Lung (tissue), 11 donors: ENCODE measurements at regions not wholly inside any gene's neighbourhood (a gene's known extent, or its start where the extent isn't known, plus 50 kb on each side); places are given as distances from the start of the nearest gene placed in this dataset.

ENCODE experiments used
- ATAC-seq: fragments of 200-7000 bp; cut with Tn5 transposase; one replicate; pipeline ENCODE4 v1.9.1; 2020; ENCODE audit warnings: moderate number of reproducible peaks; ENCODE audit not compliant: insufficient read depth, low FRiP score
- DNase-seq, 3 donors: peaks; one replicate each; pipeline ENCODE4 v3.0.0-alpha.2; 2013 to 2017
- H3K27ac ChIP-seq, 2 donors: one replicate each; pipeline ENCODE4 v1.5.1; 2013; ENCODE audit warnings: mild to moderate bottlenecking in 2 of 2, moderate library complexity in 2 of 2, control low read depth in 1 of 2, inconsistent platforms in 1 of 2, low read depth in 1 of 2, low read length in 1 of 2
- H3K27me3 ChIP-seq, 3 donors: one replicate each; pipeline ENCODE4 v1.5.1; 2013; ENCODE audit warnings: low read length in 2 of 3; ENCODE audit not compliant: control insufficient read depth in 3 of 3, insufficient read depth in 3 of 3
- H3K36me3 ChIP-seq, 4 donors: one replicate each; pipeline ENCODE4 v1.5.1; 2013; ENCODE audit warnings: low read length in 4 of 4, mild to moderate bottlenecking in 1 of 4, moderate library complexity in 1 of 4; ENCODE audit not compliant: control insufficient read depth in 4 of 4, insufficient read depth in 4 of 4
- H3K4me1 ChIP-seq, 5 donors: one replicate each; pipeline ENCODE4 v1.5.1; 2013; ENCODE audit warnings: low read length in 5 of 5, mild to moderate bottlenecking in 2 of 5, moderate library complexity in 1 of 5; ENCODE audit not compliant: control insufficient read depth in 5 of 5, insufficient read depth in 5 of 5
- H3K4me3 ChIP-seq: one replicate; pipeline ENCODE4 v1.5.1; 2013; ENCODE audit warnings: mild to moderate bottlenecking, control low read depth, moderate library complexity
- H3K9ac ChIP-seq, 2 donors: one replicate each; pipeline ENCODE4 v1.5.1; 2013; ENCODE audit warnings: low read length in 2 of 2, control low read depth in 1 of 2; ENCODE audit not compliant: insufficient read depth in 1 of 2
- H3K9me3 ChIP-seq, 4 donors: one replicate each; pipeline ENCODE4 v1.5.1; 2013; ENCODE audit warnings: low read length in 3 of 4, mild to moderate bottlenecking in 1 of 4, moderate library complexity in 1 of 4; ENCODE audit not compliant: control insufficient read depth in 4 of 4, insufficient read depth in 3 of 4
- CTCF ChIP-seq: IDR thresholded peaks from 2 replicates; pipeline ENCODE4 v1.5.1; 2012; ENCODE audit warnings: mild to moderate bottlenecking; ENCODE audit errors: control extremely low read depth, extremely low read depth
- WGBS, 2 donors: extraction: QIAGEN DNeasy Blood & Tissue Kit; methylation state at CpG; one replicate each; pipeline ENCODE4 v1.1.7; 2013; 5-methylcytosine and 5-hydroxymethylcytosine counted together
- donor health status: control.
- donor health status: control.
- donor health status: Bipolar disorder and iron deficiency.
- donor health status: healthy.
- donor health status: DM: yes; HTN: yes; CAD: no.

GRCh38 chr1:170470121-170470520, 61.8 kb upstream of the GORAB start:
- ATAC-seq (no peak), DNase-seq (no peak)
- H3K9ac ChIP-seq: no peak overlapping the region
- H3K4me3 ChIP-seq: no peak overlapping the region
- H3K9me3 ChIP-seq: no peaks in the 10 kb centered on the region
- TF ChIP-seq CTCF: no peak
- no peaks in the 10 kb centered on the region for H3K36me3 ChIP-seq
- H3K27me3 ChIP-seq: no peaks in the 10 kb centered on the region
- WGBS, 2 donors: 53 to 74% methylated on average over 1 of the region's 1 CpG
- no peak overlapping the region for H3K27ac ChIP-seq
- no peaks in the 10 kb centered on the region for H3K4me1 ChIP-seq

GRCh38 chr1:170471398-170472053, 60.4 kb upstream of the GORAB start:
- 45 to 89% methylated on average over 1 of the region's 1 CpG for WGBS, 2 donors
- no peak overlapping the region for H3K27ac ChIP-seq
- H3K9me3 ChIP-seq: no peaks in the 10 kb centered on the region
- no peak for DNase-seq
- H3K4me3 ChIP-seq: no peak overlapping the region
- no peak overlapping the region for H3K9ac ChIP-seq
- H3K27me3 ChIP-seq: no peaks in the 10 kb centered on the region
- no peak for TF ChIP-seq CTCF
- no peak for ATAC-seq
- no peaks in the 10 kb centered on the region for H3K36me3 ChIP-seq
- H3K4me1 ChIP-seq: no peaks in the 10 kb centered on the region

- no peak for TF ChIP-seq CTCF
- Histone ChIP-seq H3K4me1 (peaks cover 0 to 3% (median 0%) of the 10 kb centered on the region in 5 donors), H3K9ac (no peak overlapping the region), H3K36me3 (no peaks in the 10 kb centered on the region), H3K27me3 (no peaks in the 10 kb centered on the region), H3K9me3 (no peaks in the 10 kb centered on the region), H3K27ac (no peak overlapping the region), H3K4me3 (no peak overlapping the region)
- DNase-seq: no peak
- ATAC-seq: no peak
Observed at GRCh38 chr1:170481000-170481399, 51.0 kb upstream of the GORAB start.
